LoVo (cell line): ENCODE measurements at regions not wholly inside any gene's neighbourhood (a gene's known extent, or its start where the extent isn't known, plus 50 kb on each side); places are given as distances from the start of the nearest gene placed in this dataset.
A peak's percentile ranks its signal among the peaks of the same experiment; 100 is the strongest.

ENCODE experiments used
- DNase-seq: peaks from one replicate; pipeline ENCODE4 v3.0.0-alpha.2; 2016; ENCODE audit warnings: low spot score

DNA sequence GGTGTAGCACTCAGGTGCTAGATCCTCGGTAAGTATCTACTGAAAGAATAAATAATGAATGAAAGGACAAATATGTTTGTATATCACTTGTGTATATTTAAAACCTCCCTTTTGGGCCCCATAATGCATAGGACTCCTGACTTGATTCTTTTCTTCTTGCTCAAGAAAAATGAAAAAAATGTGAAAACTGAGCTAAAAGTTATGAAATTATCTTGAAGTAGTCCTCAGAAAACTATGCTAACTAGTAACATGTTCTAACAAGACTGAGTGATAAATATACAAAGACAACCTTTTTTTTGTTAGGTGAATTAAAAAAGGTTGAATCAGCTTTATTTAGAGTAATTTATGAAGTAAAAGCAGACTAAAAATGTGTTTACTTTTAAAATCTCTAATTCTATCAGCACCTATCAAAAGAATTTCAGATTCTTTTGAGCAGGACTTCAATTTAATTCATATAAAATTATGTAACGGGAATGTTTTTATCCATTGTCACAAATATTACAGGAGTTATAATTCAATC lies 247.8 kb upstream of the JAG1 start:
- DNase-seq: no peak

DNA sequence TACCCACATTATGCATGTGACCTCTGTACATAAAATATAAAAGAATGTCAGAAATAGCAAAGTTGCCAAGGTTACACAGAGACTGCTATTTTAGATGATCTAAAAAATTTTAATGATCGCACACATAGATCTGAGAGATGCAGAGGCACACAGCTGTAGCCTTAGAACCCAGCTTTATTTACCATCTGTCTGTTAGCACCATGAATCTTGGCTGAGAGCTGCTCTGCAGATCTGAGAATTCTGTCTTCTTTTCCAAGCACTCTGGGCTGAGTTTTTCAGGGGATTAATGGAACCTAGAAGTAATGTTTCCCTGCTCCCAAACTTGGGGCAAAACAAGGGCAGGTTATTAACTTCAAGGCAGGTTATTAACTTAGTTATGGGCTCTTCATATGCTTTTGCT lies 248.7 kb upstream of the JAG1 start:
- DNase-seq: no peak

DNA sequence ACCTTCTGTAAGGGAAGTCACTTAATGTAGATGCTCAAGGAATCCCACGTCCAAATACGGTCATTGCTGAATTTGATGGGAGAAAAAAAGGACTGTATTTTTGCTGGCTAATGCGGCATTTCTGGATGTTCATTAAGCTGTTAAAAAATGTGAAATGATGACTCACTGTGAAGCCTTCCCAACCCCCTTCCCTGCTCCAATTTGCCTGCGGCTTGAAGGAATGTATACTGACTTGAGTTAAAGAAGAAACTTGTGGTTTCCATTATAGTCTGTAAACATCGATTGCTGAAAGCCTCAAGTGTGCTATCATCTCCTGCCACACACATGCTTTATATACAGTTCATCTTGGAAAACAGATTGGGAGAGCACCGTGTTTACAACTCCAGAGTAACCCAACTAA lies 249.1 kb upstream of the JAG1 start:
- peak; percentile 35 for DNase-seq

DNA sequence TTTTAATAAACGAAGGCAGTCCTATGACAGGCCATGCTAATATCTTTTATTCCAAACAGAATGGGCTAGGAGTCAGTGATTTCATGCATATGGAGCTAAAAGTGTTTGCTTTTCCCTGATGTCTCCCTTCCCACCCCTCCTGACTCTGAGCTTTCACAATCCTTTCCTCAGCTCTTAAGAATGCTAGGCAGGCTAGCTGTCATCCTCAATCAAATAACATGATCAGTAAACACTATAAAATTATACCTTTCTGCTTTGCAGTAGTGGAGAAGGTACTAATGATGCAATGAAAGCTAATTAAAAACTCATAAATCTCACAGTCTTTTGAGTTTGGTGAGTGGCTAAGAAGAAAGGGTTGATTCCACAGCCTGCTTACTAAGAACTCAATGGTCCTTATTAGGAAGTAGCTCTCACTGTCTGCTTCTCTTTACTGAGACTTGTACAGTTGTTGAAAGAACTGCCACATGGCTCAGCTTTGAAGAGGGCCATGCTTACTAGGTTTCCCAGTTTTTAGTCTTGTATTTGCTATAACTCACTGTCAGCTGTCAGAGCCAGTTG lies 250.9 kb upstream of the JAG1 start:
- DNase-seq: no peak

DNA sequence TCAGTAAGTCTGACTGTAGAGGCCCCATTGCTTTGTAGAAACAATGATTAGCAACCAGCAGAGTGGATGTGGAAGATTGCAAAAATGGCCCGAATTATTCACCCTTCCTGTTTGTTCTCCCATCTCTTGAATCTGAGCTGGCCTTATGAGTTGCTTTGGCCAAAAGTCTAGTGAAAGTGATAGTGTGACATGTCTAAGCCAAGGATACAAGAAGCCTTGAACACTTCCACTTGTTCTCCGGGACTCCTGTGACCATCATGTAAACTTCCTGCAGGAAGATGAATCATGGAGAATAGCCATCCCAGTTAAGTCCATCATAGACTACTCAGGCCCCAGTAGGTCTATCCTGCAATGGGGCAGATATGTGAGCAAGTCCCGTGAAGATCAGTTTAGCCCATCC lies 252.0 kb upstream of the JAG1 start:
- no peak for DNase-seq

DNA sequence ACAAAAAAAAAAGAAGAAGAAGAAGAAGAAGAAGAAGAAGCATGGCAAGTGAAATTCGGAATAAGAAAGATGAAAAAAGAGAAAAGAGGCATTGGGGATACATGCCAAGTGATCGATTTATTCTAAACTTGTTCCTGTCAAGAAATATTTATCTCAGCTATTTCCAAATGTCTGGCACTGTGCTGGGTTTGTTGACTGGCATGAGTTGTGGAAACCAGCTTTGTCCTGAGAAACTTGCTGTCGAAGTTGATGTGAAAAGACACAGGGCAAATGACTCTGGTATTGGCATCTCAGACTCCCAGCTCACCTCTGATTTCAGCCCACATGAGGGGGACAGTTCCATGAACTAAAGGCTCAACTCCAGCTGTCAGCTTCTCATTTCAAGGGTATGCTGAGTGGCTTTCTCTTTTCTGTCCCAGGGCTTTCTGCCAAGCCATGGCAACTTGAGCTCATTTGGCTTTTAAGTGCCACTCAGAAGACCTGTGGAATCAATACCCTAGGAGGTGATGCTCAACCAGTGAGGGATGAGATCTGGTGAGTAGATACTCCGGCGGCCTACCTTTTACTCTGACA lies 253.3 kb upstream of the JAG1 start:
- no peak for DNase-seq

DNA sequence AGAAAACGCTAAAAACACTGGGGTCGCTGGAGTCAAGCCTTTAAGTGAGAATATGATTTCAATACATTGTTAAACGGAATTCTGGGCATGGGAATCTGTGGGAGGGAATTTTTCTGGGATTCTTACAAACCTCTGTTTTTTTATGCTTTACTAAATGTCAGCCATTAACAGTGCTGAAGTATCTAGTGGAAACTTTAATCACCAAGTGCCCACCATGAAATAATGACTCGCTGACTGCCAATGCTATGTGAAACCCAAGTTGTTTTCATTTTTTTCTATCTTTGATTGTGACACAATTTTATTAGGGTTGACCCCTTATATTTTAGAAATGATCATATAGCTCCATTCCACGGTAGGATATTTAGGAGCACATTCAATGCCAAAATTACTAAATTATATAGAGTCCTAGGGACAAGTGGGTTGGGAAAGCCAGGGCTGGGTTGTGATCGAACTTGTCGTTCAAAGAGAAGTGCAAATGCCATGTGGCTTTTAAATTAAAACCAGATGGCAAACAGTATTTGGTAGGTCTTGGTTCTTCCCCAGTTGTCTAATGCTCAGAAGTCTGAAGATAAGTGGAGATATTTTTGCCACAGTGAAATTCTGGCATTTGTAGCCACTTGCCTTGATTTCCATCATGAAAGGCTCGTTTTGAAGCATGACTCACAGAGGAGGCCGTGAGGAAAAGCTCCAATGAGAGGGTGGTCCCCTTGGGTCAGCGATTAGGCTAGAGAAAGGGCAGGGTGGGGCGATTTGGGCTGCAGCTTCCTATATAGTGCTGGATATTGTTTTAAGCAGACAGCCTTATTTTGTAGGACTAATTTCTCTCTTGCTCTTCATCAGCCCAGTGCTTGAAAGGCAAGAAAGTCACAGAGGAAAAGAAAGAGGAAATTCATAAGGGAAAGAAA lies 254.4 kb upstream of the JAG1 start:
- DNase-seq: no peak

DNA sequence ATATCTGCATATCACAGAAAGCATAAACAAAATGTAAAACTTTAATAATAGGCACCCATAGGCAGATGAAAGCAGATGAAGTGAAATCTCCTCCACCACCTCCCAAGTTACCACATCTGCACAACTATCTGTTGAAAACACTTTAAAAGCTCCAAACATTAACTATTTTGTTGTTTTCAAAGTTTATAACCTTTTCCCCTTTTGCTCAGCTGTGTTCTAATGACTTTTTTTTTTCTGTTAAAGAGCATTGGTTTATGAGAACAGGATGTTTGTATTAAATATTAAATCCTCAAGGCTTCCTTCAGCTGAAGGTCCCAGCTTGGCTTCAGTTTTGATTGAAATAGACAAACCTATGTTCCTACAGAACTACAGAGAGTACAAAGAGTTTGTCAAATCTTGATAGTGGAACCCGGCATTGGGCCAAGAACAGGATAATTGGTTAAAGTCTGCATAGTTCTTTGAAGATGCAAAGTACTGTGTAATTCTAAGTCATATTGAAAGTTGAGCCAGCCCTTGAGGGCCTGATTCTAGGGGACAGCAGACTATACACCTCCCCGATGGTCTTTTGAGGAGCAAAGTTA lies 255.1 kb upstream of the JAG1 start:
- DNase-seq: no peak

DNA sequence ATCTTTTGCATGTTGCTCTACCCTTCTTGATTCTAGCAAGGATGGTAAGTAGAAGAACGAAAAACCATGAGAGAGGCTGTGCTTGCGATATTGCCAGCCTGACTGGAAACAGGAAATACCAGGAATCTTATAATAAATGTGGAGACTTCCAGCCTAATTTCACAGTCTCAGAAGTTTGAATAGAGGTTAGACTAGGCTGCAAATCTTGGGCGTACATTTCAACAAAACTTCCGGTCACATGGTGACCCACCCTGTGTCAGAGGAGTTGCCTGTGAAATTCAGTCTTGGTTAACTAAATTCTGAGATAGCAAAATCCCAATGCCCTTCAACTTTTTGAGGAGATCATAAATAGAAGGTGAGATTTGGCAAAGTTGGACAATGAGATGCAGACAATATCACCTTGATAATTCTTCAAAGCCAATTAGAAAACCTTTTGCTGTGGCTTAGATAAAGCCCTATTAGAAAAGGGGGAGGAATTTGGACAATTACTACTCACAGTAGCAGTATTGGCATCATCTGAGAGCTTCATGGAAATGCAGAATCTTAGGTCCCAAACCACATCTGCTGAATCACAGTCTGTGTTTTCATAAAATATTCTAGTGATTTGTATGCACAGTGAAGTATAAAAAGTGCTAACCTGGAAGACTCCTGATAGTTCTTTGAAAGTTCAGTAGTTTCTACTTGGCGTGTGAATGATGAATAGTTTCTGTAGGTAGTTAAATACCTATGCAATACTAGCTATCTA lies 262.0 kb upstream of the JAG1 start:
- DNase-seq: no peak

DNA sequence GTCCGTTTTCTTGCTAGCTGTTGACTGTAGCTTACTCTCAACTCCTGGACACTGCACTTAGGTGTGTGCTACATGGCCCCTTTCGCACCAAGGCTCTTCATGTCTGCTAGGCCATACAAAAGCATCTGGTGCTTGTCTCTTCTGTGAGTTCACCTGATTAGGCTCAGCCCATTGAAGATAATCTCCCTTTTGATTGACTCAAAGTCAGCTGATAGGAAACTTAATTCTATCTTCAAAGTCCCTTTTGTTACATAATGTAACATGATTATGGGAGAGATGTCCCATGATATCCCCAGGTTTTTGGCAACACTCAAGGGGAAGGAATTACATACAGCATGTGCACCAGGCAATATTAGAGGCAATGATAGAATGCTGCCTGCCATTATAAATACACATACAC lies 263.0 kb upstream of the JAG1 start:
- no peak for DNase-seq

DNA sequence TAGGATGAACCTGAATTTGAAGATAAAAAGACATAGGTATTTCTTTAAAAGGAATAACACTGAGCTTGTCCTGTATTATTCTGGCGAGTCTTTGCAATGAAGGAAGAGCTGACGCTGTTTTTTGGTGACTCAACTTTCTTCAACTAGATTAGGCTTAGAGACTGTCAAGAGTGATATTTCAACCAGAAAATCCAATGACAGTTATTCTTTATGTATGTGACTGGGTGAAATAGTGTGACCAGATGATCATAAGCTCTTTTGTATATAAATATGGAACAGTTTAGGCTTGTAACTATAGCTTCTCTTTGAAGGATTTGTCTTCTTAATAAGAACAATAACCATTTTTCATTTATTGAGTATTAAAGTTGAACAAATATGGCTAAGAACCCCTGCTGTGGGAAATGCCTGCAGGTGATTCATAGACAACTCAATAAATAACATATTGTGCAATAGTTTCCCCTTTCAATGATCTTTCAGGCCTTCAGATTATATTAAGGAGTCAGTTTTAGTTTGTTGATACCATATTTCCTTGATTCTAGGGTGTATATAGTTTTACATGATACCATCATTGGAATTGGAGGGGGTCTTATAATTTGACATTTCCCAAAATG lies 265.6 kb upstream of the JAG1 start:
- DNase-seq: peak; percentile 11

DNA sequence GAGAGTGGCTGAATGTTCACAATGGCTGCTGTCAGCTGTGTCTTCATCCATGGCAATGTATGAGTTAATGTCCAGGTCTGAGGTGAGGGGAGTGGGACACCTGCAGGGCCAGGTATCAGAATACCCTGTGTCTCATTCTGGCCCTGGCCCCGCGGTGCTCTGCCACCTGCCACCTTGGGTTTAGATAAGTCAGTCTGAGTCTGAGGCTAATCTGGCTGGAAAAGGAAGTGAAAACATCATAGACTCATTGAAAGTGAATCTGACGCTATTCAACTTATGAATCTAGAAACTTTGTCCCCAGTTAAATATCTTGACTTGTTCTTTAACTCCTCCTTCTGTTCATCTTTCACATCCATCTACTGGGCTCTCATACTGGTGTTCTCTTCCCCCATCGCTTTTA lies 267.1 kb upstream of the JAG1 start:
- DNase-seq: no peak

DNA sequence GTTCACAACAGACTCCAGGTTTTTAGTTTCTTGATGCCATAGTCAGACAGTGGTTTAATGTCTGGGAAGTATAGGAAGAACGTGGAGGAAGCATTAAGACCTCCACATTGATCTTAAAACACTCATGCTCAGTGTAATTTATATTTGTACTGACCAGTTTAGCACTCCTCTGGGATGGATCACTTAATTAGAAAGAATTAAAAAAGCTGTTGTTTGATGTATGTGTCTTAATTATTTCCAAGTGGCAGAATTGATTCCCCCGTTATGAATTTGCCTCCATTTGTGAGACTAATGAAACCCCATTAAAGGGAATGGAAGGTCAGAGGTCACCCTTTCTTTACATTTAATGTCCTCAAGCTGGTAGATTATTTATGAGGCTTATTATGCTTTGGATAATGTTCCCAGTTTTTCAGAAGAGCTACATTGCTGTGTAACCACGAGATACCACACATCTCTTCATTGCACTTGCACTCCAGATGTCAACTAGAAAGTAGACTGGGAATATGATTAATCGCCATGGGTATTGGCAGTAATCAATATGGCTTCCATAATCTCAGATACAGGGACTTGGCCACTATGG lies 270.0 kb upstream of the JAG1 start:
- DNase-seq: no peak

DNA sequence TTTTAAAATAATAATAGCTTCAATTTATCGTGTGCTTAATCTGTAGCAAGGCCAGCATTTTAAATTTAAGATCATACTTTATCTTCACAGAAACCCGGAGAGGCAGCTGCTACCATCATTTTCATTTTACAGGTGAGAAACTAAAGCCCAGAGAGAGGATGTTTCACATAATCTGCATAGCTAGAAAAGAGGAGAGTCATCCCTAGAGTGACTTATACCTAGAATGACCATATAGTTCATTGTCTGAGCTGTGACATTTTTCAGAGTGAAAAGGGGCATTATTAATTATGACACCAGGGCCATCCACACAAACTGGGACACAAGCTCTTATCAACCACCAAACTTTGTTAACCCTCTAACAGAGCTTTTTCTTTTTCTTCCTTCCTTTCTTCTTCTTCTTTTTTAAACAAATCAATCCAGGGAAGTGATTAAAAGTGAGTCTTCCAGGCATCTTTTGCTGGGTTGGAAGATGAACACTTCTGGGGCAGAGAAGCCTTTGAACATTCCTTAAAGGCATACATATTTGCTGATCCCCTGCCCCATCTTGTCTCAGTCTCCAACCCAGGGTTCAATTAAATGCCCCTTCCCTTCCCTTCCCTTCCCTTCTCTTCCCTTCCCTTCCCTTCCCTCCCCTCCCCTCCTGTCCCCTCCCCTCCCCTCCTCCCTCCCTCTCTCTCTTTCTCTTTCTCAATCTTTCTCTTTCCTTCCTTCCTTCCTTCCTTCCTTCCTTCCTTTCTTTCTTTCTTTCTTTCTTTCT lies 272.5 kb upstream of the JAG1 start:
- no peak for DNase-seq

DNA sequence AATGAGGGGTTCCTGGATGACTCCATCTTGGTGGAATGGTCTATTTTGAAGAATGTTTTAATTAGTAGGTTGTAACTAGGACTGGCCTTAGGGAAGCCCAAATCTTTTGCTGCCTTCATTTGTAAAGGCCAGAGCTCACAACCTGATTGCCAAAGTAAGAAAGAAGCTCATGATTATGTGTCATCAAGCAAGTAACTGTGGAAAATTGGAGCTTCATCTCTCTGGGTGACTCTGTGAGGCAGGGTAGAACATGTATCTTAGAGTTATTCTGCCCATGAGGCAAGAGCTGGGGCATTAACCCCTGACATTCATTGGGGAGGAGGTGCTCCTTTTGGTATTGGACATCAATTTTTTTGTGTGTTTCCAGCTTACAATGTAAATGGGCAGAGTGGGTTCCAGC lies 273.9 kb upstream of the JAG1 start:
- no peak for DNase-seq

DNA sequence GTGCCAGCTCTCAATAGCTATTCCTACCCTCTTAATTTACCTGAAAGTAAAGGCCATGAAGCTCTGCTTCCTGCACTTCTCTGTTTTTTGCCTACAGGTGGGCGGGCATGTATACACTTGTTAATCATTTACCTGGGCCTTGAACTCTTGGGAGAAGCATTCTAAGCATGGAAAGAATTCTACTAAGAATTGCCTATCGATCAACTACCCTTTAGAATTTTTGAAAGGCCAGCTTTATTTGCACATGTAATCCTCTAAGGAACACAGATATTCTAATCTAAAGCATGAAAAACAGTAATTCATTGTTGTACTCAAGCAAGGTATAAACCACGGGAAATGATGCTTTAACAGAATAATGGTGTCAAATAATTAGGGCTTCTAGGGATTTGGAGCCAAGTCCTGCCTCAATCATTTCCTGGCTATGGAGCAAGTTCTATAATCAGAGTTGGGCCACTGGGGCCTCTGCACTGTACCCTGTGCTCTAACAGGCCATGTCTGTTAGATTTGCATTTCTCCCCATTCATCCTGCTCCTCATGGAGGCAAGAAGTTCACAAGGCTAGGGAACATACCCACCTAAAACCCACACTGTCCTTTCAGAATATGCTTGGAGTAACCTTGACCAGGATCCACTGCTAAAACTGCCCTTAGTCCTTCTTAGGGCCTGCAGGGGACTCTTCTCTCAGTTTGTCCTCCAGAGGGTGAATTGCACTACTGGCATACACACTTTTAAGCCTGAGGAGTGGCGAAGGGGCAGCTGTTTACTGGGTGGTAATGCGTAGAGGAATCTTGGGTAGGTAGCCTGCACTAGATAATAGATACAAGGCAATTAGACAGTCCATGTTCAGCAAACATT lies 276.4 kb upstream of the JAG1 start:
- DNase-seq: peak; percentile 9

DNA sequence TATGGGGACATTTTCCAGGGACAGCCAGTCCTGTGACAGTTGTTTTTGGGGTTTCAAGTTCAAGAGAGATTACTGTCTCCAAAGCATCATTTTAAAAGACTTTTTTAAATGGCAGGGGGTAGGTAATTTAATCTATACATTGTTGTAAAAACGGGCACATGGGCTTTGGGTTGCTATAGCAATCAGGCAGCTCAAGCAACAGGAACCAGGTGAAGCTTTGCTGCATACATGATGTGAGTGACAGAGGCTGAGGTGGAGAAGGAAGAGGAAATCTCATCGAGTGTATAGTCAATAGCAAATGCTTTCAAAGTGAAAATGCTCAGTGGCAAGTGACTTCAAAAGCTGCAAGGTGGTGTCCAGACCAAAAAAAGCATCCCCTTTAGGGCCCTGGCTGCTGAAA lies 277.4 kb upstream of the JAG1 start:
- no peak for DNase-seq

DNA sequence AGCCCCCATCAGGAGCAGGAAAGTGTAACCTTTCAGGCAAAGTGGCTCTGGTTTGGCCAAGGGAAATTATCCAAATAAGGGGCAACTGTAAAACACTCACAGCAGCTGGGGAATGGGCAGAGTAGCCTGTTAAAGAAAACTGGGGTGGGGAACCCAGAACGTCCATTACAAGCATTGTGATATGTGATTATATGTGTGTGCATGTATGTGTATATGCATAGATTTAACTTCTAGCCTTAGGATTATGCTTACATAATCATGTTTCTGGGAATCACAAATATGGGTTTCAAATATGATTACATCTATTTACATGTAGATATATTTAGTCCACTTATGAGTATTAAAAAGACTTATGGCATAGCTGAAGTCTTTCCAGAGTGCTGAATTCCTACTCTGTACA lies 278.1 kb upstream of the JAG1 start:
- DNase-seq: no peak

DNA sequence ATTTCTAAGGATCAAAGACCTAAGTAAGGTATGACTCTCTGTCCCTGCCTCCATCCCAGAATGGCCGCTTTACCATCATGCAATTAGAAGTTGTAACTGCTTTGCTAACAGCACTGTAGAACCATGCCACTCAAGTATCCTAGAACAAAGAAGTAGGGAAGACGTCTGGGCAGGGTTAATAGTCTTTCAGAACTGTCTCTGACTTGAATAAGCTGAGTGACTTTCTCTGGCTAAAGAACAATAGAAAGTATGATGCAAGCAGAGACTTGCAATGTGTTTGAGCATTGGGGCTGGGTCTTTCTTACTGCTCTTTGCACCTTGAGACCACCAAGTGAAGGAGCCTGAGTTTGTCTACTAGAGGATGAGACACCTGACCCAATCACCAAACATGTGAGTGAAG lies 279.6 kb upstream of the JAG1 start:
- DNase-seq: no peak
